Urothelium cell line (cell line): ENCODE measurements at regions not wholly inside any gene's neighbourhood (a gene's known extent, or its start where the extent isn't known, plus 50 kb on each side); places are given as distances from the start of the nearest gene placed in this dataset.
"Not testable (repeated sequence)": the region's sequence is repeated elsewhere in the genome, so short reads cannot be mapped to it uniquely, and the experiment has no call there.

Experiments used
- DNase-seq: peaks from one replicate; pipeline ENCODE4 v3.0.0; 2011; ENCODE audit warnings: low spot score, mixed read lengths
- FAIRE-seq: peaks from 2 replicates; lab custom pipeline; 2011; peaks lifted over from hg19 to GRCh38; lab: Jason Lieb, UNC

GRCh38 chr12:72839696-72840095 is 567.5 kb downstream of the TRHDE start:
- no peak for FAIRE-seq
- DNase-seq: no peak

GRCh38 chr12:72863671-72864070 is 591.5 kb downstream of the TRHDE start:
- DNase-seq: no peak

GRCh38 chr12:72865921-72866320 is 593.8 kb downstream of the TRHDE start:
- no peak for FAIRE-seq
- peak; percentile 17 for DNase-seq

More at GRCh38 chr12:72863671-72864070, 591.5 kb downstream of the TRHDE start:
- no peak for FAIRE-seq

- FAIRE-seq: no peak
- DNase-seq: no peak
Measured at GRCh38 chr12:72869024-72869423, 596.9 kb downstream of the TRHDE start.

GRCh38 chr12:72872238-72872887 is 600.2 kb downstream of the TRHDE start:
- DNase-seq (no peak), FAIRE-seq (no peak)

GRCh38 chr12:72872996-72873395 is 600.8 kb downstream of the TRHDE start:
- FAIRE-seq (no peak), DNase-seq (no peak)

- FAIRE-seq (no peak), DNase-seq (no peak)
Measured at GRCh38 chr12:72876092-72876491, 603.9 kb downstream of the TRHDE start.

GRCh38 chr12:72888693-72889092 is 616.5 kb downstream of the TRHDE start:
- FAIRE-seq: no peak
- DNase-seq: no peak

GRCh38 chr12:72889791-72890190 is 617.6 kb downstream of the TRHDE start:
- DNase-seq (no peak), FAIRE-seq (no peak)

GRCh38 chr12:72901685-72902084 is 629.5 kb downstream of the TRHDE start:
- FAIRE-seq (no peak), DNase-seq (no peak)

- DNase-seq: no peak
- FAIRE-seq: no peak
Measured at GRCh38 chr12:72925716-72926115, 653.5 kb downstream of the TRHDE start.

- FAIRE-seq: not testable (repeated sequence)
Measured at GRCh38 chr12:72931838-72932237, 659.7 kb downstream of the TRHDE start.

GRCh38 chr12:72937486-72937885 is 665.3 kb downstream of the TRHDE start:
- no peak for DNase-seq
- no peak for FAIRE-seq

More at GRCh38 chr12:72931838-72932237, 659.7 kb downstream of the TRHDE start:
- DNase-seq: not testable (repeated sequence)

- FAIRE-seq (no peak), DNase-seq (no peak)
Measured at GRCh38 chr12:72957454-72957853, 685.3 kb downstream of the TRHDE start.

- FAIRE-seq (no peak), DNase-seq (no peak)
Measured at GRCh38 chr12:72966684-72967083, 694.5 kb downstream of the TRHDE start.

- FAIRE-seq: no peak
- no peak for DNase-seq
Measured at GRCh38 chr12:72974954-72975555, 702.9 kb downstream of the TRHDE start.

- DNase-seq (no peak), FAIRE-seq (no peak)
Measured at GRCh38 chr12:72978999-72979398, 706.8 kb downstream of the TRHDE start.

GRCh38 chr12:72982356-72982755 is 710.2 kb downstream of the TRHDE start:
- FAIRE-seq (no peak), DNase-seq (no peak)

GRCh38 chr12:72986963-72987362 is 714.8 kb downstream of the TRHDE start:
- FAIRE-seq: no peak
- DNase-seq: no peak

GRCh38 chr12:72989458-72989947 is 717.3 kb downstream of the TRHDE start:
- FAIRE-seq (no peak), DNase-seq (no peak)

- FAIRE-seq: not testable (repeated sequence)
Measured at GRCh38 chr12:72995029-72995428, 722.9 kb downstream of the TRHDE start.

GRCh38 chr12:72995616-72996015 is 723.4 kb downstream of the TRHDE start:
- FAIRE-seq: no peak
- no peak for DNase-seq

More at GRCh38 chr12:72995029-72995428, 722.9 kb downstream of the TRHDE start:
- not testable (repeated sequence) for DNase-seq
